Esophagus squamous epithelium (tissue), 4 donors: ENCODE measurements at regions not wholly inside any gene's neighbourhood (a gene's known extent, or its start where the extent isn't known, plus 50 kb on each side); places are given as distances from the start of the nearest gene placed in this dataset.

Experiments
- CTCF ChIP-seq, 6 experiments: fragments of 450-650 bp in 4 of 6; fragments of 200-600 bp in 2 of 6; sonication (generic) in 2 of 6; IDR thresholded peaks; one replicate each; pipeline ENCODE4 v1.5.1; 2016 to 2019; ENCODE audit warnings: antibody characterized with exemption in 6 of 6, mild to moderate bottlenecking in 4 of 6, moderate library complexity in 4 of 6
- POLR2A ChIP-seq, 4 donors: fragments of 450-650 bp; IDR thresholded peaks; one replicate each; pipeline ENCODE4 v1.6.1; 2017; ENCODE audit warnings: antibody characterized with exemption in 4 of 4, mild to moderate bottlenecking in 4 of 4, moderate library complexity in 3 of 4

GRCh38 chr13:99078017-99078771, 100.3 kb upstream of the DOCK9 start:
- TF ChIP-seq CTCF (IDR thresholded peaks at IDR 0.05) (no peak), POLR2A (IDR thresholded peaks at IDR 0.05) (no peak)
